ENCODE measurements at regions not wholly inside any gene's neighbourhood (a gene's known extent, or its start where the extent isn't known, plus 50 kb on each side); places are given as distances from the start of the nearest gene placed in this dataset.

- TF ChIP-seq, protein P1, sequence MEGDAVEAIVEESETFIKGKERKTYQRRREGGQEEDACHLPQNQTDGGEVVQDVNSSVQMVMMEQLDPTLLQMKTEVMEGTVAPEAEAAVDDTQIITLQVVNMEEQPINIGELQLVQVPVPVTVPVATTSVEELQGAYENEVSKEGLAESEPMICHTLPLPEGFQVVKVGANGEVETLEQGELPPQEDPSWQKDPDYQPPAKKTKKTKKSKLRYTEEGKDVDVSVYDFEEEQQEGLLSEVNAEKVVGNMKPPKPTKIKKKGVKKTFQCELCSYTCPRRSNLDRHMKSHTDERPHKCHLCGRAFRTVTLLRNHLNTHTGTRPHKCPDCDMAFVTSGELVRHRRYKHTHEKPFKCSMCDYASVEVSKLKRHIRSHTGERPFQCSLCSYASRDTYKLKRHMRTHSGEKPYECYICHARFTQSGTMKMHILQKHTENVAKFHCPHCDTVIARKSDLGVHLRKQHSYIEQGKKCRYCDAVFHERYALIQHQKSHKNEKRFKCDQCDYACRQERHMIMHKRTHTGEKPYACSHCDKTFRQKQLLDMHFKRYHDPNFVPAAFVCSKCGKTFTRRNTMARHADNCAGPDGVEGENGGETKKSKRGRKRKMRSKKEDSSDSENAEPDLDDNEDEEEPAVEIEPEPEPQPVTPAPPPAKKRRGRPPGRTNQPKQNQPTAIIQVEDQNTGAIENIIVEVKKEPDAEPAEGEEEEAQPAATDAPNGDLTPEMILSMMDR (tag by site-specific recombination; IDR thresholded peaks at IDR 0.05), result no peak
- TF ChIP-seq ZNF529 (tag by site-specific recombination; IDR thresholded peaks at IDR 0.05; ENCODE audit: insufficient replicate concordance), result no peak
- no peak for TF ChIP-seq ZNF10 (tag by site-specific recombination; IDR thresholded peaks at IDR 0.05)
- TF ChIP-seq ZNF24 (tag by site-specific recombination; IDR thresholded peaks at IDR 0.05), result no peak
- TF ChIP-seq ZBTB10 (tag by site-specific recombination; IDR thresholded peaks at IDR 0.05), result no peak
- no peak for TF ChIP-seq ZFP3 (tag by site-specific recombination; IDR thresholded peaks at IDR 0.05; ENCODE audit: low read depth)
- TF ChIP-seq KLF16 (tag by site-specific recombination; IDR thresholded peaks at IDR 0.05), result no peak
- TF ChIP-seq KLF17 (tag by site-specific recombination; IDR thresholded peaks at IDR 0.05), result no peak
- TF ChIP-seq ZNF202 (tag by site-specific recombination; IDR thresholded peaks at IDR 0.05; ENCODE audit: borderline replicate concordance), result no peak
- TF ChIP-seq, protein P2, sequence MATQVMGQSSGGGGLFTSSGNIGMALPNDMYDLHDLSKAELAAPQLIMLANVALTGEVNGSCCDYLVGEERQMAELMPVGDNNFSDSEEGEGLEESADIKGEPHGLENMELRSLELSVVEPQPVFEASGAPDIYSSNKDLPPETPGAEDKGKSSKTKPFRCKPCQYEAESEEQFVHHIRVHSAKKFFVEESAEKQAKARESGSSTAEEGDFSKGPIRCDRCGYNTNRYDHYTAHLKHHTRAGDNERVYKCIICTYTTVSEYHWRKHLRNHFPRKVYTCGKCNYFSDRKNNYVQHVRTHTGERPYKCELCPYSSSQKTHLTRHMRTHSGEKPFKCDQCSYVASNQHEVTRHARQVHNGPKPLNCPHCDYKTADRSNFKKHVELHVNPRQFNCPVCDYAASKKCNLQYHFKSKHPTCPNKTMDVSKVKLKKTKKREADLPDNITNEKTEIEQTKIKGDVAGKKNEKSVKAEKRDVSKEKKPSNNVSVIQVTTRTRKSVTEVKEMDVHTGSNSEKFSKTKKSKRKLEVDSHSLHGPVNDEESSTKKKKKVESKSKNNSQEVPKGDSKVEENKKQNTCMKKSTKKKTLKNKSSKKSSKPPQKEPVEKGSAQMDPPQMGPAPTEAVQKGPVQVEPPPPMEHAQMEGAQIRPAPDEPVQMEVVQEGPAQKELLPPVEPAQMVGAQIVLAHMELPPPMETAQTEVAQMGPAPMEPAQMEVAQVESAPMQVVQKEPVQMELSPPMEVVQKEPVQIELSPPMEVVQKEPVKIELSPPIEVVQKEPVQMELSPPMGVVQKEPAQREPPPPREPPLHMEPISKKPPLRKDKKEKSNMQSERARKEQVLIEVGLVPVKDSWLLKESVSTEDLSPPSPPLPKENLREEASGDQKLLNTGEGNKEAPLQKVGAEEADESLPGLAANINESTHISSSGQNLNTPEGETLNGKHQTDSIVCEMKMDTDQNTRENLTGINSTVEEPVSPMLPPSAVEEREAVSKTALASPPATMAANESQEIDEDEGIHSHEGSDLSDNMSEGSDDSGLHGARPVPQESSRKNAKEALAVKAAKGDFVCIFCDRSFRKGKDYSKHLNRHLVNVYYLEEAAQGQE (tag by site-specific recombination; IDR thresholded peaks at IDR 0.05), result no peak
Measured at GRCh38 chr11:111170761-111171379, 74.7 kb upstream of the POU2AF2 start.
